NCI-H510A treated with DMSO at 0.1 percent for 48 hours (cell line): ENCODE measurements at regions not wholly inside any gene's neighbourhood (a gene's known extent, or its start where the extent isn't known, plus 50 kb on each side); places are given as distances from the start of the nearest gene placed in this dataset.
"Not testable (repeated sequence)": the region's sequence is repeated elsewhere in the genome, so short reads cannot be mapped to it uniquely, and the experiment has no call there.

ENCODE experiments used
- DNase-seq: peaks from one replicate; lab custom pipeline; 2025; lab: John Stamatoyannopoulos, UW

GRCh38 chr5:135094339-135095051, 60.5 kb upstream of the PITX1 start:
- DNase-seq, result no peak

- not testable (repeated sequence) for DNase-seq
Observed at GRCh38 chr5:135093483-135093882, 59.5 kb upstream of the PITX1 start.

DNA sequence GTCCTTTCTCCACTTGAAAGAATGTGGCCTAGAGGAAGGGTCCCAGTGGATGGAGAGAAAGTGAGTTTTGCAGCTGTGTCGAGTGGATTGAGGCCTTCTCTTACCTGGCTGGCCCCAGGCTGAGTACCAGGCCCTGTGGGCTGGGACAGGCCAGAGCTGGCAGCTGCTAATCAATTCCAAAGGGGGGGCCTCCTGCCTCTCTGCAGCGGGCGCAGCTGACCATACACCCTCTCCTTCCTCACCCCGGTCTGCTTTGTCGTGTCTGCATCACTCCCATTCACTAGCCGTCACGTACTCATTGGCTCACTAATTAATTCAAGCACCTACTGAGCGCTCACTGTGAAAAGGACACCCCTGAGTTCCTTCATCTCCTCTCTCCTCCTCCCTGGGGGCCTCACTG, 58.4 kb upstream of the PITX1 start:
- no peak for DNase-seq

DNA sequence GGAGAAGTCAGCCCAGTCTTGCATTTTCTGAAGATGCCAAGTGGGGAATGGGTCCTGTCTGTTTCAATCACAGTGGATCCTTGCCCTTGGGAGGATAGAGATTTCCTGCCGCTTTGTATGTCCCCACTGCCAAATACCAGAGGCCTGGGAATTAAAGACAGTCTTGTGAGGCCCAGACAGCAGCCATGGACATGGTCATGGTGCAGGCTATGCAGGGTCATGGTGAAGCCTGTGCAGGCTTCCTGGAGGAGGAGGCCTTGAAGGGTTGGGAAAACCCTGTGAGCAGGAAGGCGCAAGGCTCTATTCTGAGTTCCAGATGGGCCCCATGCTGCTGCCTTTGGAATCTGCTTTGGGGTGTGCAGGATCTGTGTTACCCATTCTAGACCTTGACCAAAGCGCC, 57.3 kb upstream of the PITX1 start:
- no peak for DNase-seq

GRCh38 chr5:135089912-135090311, 55.9 kb upstream of the PITX1 start:
- no peak for DNase-seq

GRCh38 chr5:135088911-135089310, 54.9 kb upstream of the PITX1 start:
- DNase-seq, result no peak

DNA sequence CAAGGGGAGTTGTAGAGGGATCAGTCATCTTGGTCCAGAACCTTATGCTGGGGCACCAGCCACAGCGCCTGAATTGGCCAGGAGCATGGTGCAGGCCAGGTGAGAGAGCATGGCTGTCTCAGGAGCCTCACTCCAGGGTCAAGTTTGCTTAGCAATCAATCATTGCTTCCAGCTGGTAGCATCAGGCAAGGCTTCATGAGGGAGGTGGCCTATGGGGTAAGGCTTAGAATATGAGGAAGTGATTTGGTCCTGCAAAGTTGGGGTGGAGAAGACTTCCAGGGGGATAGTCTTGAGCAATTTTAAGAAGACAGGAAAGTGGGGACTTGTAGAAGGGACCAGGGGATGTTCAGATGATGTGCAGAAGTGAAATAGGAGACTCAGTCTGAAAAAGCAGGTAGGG, 53.9 kb upstream of the PITX1 start:
- no peak for DNase-seq

DNA sequence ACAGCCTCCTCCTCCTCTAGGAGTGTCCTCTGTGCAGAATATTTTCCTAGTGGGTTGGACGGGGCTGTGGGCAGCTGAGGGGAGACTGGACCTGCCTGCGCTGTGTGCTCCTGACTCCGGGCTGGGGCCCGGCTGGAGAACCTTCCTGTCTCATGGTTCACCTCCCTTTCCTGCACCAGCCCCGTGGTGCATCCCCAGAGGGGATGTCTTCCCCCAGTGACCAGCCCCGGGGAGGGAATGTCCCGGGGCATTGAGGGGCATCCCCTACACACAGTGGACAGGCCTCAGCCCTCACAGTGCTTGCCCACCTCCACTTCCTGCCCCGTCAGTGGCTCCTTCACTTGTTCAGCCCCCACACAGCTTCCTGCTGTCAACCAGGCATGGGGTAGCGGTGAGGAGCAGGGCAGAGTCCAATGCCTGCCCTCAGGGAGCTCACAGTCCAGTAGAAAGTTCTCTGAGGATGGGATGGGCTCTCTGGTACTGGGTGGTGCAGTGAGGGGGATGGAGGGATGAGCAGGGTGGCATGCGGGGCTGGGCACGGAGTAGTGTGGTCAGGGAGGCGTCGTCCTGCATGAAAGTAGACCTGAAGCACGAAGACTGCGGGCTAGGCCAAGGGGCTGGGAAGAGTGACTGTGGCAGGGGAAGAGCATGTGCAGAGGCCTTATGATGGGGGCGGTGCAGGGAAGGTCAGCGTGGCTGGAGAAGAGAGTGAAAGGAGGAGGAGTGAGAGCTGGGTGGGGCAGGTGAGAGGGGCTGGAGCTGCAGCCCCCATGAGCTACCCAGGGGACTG, 52.1 kb upstream of the PITX1 start:
- DNase-seq, result no peak

GRCh38 chr5:135085133-135085935, 51.3 kb upstream of the PITX1 start:
- no peak for DNase-seq
